Ovary (tissue), 7 donors: ENCODE measurements at regions not wholly inside any gene's neighbourhood (a gene's known extent, or its start where the extent isn't known, plus 50 kb on each side); places are given as distances from the start of the nearest gene placed in this dataset.
"Not testable (repeated sequence)": the region's sequence is repeated elsewhere in the genome, so short reads cannot be mapped to it uniquely, and the experiment has no call there.

Source experiments
- DNase-seq, 5 donors: peaks; one replicate each; pipeline ENCODE4 v3.0.0-alpha.2; 2019 to 2020
- H3K27ac ChIP-seq, 2 donors: fragments of 200-600 bp; one replicate each; pipeline versions ENCODE4 v1.5.1 to v1.8.0; 2019 to 2022
- H3K27me3 ChIP-seq: fragments of 200-600 bp; one replicate; pipeline ENCODE4 v1.8.0; 2022
- H3K36me3 ChIP-seq: fragments of 200-600 bp; sonication (generic); one replicate; pipeline ENCODE4 v1.5.1; 2019
- H3K4me1 ChIP-seq: one replicate; pipeline ENCODE4 v1.8.1; 2013; ENCODE audit warnings: mild to moderate bottlenecking, moderate library complexity; ENCODE audit not compliant: insufficient read depth
- H3K4me3 ChIP-seq: fragments of 200-600 bp; sonication (generic); one replicate; pipeline ENCODE4 v1.5.1; 2017
- H3K9me3 ChIP-seq, 2 donors: fragments of 200-600 bp in 1 of 2; sonication (generic) in 1 of 2; one replicate each; pipeline versions ENCODE4 v1.5.1 to v1.8.1; 2013 to 2019; ENCODE audit warnings: mild to moderate bottlenecking in 1 of 2, moderate library complexity in 1 of 2
- EP300 ChIP-seq: sonication (generic); formaldehyde crosslinking; IDR thresholded peaks from one replicate; pipeline ENCODE4 v1.6.1; 2017; ENCODE audit warnings: antibody characterized with exemption
- POLR2A ChIP-seq: fragments of 450-650 bp; IDR thresholded peaks from one replicate; pipeline ENCODE4 v1.6.1; 2017; ENCODE audit warnings: antibody characterized with exemption, mild to moderate bottlenecking, moderate library complexity
- WGBS, 3 donors: extraction: QIAGEN DNeasy Blood & Tissue Kit in 1 of 3; methylation state at CpG; one replicate each; pipeline versions ENCODE4 v1.1.5 to v1.1.7; 2013 to 2017; 5-methylcytosine and 5-hydroxymethylcytosine counted together
- intact Hi-C, 4 donors: fragments of 100-400 bp; cut with DNase I; formaldehyde crosslinking; loops; one replicate each; pipeline versions ENCODE4 v1.11.0 to v1.15.1; 2022 to 2023
- TF ChIP-seq, protein P1 (sequence below), 3 donors: fragments of 450-650 bp in 2 of 3; fragments of 200-600 bp in 1 of 3; IDR thresholded peaks; one replicate each; pipeline versions ENCODE4 v1.5.1 to v1.8.0; 2016 to 2022; ENCODE audit warnings: antibody characterized with exemption in 3 of 3, mild to moderate bottlenecking in 1 of 3
- donor health status: DM: no; HTN: no; CAD: no; lungs with moderate emphysema.
- donor health status: DM: no; HTN: no; CAD: no.
- donor health status: Bipolar disorder and iron deficiency.
- donor health status: DM: no; HTN: no; CAD: no.
- donor health status: DM: yes; HTN: yes; CAD: no.

DNA sequence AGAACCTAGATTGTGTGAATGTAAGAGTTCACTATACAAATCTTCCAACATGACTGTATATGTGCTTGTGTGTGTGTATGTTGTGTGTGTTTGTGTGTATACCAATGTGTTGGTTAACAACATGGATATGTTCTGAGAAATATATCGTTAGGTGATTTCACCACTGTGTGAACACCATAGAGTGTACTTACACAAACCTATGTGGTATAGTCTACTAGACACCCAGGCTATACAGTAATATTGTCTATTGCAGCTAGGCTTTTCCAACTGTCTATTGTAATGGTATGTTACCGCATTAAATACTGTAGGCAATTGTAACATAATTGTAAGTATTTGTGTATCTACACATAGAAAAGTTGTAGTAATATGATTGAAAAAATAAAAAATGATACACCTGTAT, 959.2 kb upstream of the SEMA6A start:
- no peak overlapping the region for H3K4me3 ChIP-seq
- 95 to 98% (median 97%) methylated on average over 2 of the region's 2 CpGs for WGBS, 3 donors
- no peak for DNase-seq

DNA sequence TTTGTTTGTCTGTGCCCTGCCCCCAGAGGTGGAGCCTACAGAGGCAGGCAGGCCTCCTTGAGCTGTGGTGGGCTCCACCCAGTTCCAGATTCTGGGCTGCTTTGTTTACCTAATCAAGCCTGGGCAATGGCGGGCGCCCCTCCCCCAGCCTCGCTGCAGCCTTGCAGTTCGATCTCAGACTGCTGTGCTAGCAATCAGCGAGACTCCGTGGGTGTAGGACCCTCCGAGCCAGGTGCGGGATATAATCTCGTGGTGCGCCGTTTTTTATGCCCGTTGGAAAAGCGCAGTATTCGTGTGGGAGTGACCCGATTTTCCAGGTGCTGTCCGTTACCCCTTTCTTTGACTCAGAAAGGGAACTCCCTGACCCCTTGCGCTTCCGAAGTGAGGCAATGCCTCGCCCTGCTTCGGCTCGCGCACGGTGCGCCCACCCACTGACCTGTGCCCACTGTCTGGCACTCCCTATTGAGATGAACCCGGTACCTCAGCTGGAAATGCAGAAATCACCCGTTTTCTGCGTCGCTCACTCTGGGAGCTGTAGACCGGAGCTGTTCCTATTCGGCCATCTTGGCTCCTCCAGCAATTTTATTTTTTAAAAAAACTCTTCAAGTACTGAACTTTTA, 958.5 kb upstream of the SEMA6A start:
- DNase-seq, H3K9me3 ChIP-seq, H3K27me3 ChIP-seq, H3K36me3 ChIP-seq, intact Hi-C loops, H3K27ac ChIP-seq, H3K4me3 ChIP-seq, H3K4me1 ChIP-seq: not testable (repeated sequence)
- 95 to 96% (median 96%) methylated on average over 30 of the region's 30 CpGs for WGBS, 3 donors

More for the DNA sequence above, 959.2 kb upstream of the SEMA6A start:
- Histone ChIP-seq H3K27me3 (no peaks in the 10 kb centered on the region), H3K27ac (no peak overlapping the region), H3K4me1 (no peaks in the 10 kb centered on the region), H3K36me3 (no peaks in the 10 kb centered on the region), H3K9me3 (no peaks in the 10 kb centered on the region)
- intact Hi-C loops = no loop called here
- TF ChIP-seq POLR2A (no peak), EP300 (no peak)
- TF ChIP-seq, protein P1, sequence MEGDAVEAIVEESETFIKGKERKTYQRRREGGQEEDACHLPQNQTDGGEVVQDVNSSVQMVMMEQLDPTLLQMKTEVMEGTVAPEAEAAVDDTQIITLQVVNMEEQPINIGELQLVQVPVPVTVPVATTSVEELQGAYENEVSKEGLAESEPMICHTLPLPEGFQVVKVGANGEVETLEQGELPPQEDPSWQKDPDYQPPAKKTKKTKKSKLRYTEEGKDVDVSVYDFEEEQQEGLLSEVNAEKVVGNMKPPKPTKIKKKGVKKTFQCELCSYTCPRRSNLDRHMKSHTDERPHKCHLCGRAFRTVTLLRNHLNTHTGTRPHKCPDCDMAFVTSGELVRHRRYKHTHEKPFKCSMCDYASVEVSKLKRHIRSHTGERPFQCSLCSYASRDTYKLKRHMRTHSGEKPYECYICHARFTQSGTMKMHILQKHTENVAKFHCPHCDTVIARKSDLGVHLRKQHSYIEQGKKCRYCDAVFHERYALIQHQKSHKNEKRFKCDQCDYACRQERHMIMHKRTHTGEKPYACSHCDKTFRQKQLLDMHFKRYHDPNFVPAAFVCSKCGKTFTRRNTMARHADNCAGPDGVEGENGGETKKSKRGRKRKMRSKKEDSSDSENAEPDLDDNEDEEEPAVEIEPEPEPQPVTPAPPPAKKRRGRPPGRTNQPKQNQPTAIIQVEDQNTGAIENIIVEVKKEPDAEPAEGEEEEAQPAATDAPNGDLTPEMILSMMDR (IDR thresholded peaks at IDR 0.05) = no peak

DNA sequence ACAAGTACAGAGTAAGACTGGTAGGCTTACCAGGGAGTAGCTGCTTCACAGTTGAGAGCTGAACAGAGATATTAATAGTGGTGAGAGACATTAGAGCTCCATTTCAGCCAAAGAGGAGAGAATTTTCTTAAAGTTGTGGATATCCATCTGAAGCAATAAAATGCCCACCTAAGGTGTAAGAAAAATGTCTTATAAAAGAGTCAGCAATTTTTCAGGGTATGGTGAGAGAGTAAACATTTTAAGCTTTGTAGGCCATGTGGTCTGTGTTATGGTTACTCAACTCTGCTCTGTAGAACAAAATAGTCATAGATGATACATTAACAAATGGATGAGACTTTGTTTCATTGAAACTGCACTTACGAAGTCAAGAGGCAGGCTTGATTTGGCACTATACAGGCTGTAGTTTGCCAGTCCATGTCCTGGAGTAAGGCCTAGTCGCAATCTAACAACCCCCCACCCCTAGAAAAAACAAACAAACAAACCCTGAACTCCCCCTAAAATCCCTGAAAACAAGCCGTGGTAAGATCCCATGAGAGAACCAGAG, 945.4 kb upstream of the SEMA6A start:
- Histone ChIP-seq H3K36me3 (no peaks in the 10 kb centered on the region), H3K27ac (no peak overlapping the region), H3K4me1 (no peaks in the 10 kb centered on the region), H3K9me3 (no peaks in the 10 kb centered on the region), H3K27me3 (no peaks in the 10 kb centered on the region), H3K4me3 (no peak overlapping the region)
- 70 to 73% (median 72%) methylated on average over 3 of the region's 3 CpGs for WGBS, 3 donors
- DNase-seq = no peak
- intact Hi-C loops = no loop called here
- TF ChIP-seq, protein P1 (IDR thresholded peaks at IDR 0.05) = no peak
- TF ChIP-seq EP300 (no peak), POLR2A (no peak)

DNA sequence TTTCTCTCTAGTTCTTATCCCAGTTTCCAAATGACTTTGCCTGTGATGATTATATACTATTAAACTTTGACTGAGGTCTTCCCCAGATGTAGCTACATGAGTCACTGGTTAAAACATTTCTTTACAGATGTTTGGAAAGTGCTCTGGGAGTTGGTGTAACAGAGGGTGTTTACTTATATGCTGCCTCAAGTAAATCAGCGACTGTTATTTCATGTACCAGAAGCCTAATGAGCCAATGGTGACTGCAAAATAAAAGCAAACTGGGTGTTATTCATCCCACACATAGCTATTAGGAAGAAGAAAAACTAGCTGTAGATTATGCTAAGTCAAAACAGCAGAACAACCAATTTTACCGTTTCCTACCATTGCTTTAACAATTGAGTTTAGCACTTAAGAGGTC, 929.7 kb upstream of the SEMA6A start:
- no peak overlapping the region for H3K27ac ChIP-seq
- TF ChIP-seq, protein P1 (IDR thresholded peaks at IDR 0.05) = no peak
- TF ChIP-seq EP300 = no peak
- no peak for TF ChIP-seq POLR2A
- H3K4me3 ChIP-seq = no peak overlapping the region
- intact Hi-C loops = no loop called here
- WGBS, 3 donors = 15 to 39% (median 28%) methylated on average over 2 of the region's 2 CpGs
- DNase-seq = no peak
- H3K9me3 ChIP-seq = no peaks in the 10 kb centered on the region
- H3K27me3 ChIP-seq = no peaks in the 10 kb centered on the region
- no peaks in the 10 kb centered on the region for H3K36me3 ChIP-seq
- H3K4me1 ChIP-seq = no peaks in the 10 kb centered on the region

DNA sequence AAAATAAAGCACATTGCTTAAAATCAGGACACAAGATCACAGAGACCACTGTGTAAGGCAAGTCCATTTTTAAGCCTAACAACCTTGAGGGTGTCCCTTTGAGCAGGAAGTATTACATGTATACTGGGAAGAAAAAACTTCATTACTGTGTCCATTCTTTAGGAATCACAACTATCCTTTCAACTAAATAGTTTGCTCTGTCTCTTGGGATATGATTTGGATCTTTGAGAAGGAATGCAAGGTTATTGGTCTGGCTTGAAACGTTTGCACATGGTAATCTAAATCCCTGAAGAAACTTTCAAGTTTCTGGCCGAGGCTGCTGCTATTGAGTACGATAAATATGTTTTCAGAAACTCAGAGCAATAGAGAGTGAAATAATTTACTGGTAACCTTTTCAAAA, 923.0 kb upstream of the SEMA6A start:
- DNase-seq = no peak
- no peaks in the 10 kb centered on the region for H3K27me3 ChIP-seq
- no peaks in the 10 kb centered on the region for H3K4me1 ChIP-seq
- H3K27ac ChIP-seq = no peak overlapping the region
- whole genome bisulfite sequencing, 3 donors = 5 to 15% (median 9%) methylated on average over 3 of the region's 3 CpGs
- TF ChIP-seq EP300 = no peak
- TF ChIP-seq, protein P1 (IDR thresholded peaks at IDR 0.05) = no peak
- TF ChIP-seq POLR2A = no peak
- H3K9me3 ChIP-seq = no peaks in the 10 kb centered on the region
- no peak overlapping the region for H3K4me3 ChIP-seq
- no peaks in the 10 kb centered on the region for H3K36me3 ChIP-seq
- intact Hi-C loops = no loop called here
